Activated CD4-positive, alpha-beta memory T cell treated with anti-CD3 and anti-CD28 coated beads for 36 hours (primary cell): ENCODE measurements at regions not wholly inside any gene's neighbourhood (a gene's known extent, or its start where the extent isn't known, plus 50 kb on each side); places are given as distances from the start of the nearest gene placed in this dataset.
A peak's percentile ranks its signal among the peaks of the same experiment; 100 is the strongest.

Experiments used
- CTCF ChIA-PET: fragments of 350-600 bp; sonication (Branson Sonifier 250); formaldehyde crosslinking; loops from one replicate; lab custom pipeline; 2021; ENCODE audit warnings: antibody characterized with exemption, inconsistent platforms; lab: Charles Lee
- POLR2A ChIA-PET: fragments of 350-600 bp; sonication (Branson Sonifier 250); formaldehyde crosslinking; loops from one replicate; lab custom pipeline; 2021; ENCODE audit warnings: antibody characterized with exemption; lab: Charles Lee
- DNase-seq: peaks from one replicate; pipeline ENCODE4 v3.0.0-alpha.2; 2020
- H3K27ac Mint-ChIP-seq: one replicate; pipeline ENCODE4 v1.8.0; 2021; ENCODE audit warnings: mixed read lengths
- H3K27me3 Mint-ChIP-seq: one replicate; pipeline ENCODE4 v1.8.0; 2021; ENCODE audit warnings: mixed read lengths
- H3K36me3 Mint-ChIP-seq: one replicate; pipeline ENCODE4 v1.8.0; 2021; ENCODE audit warnings: mixed read lengths
- H3K4me1 Mint-ChIP-seq: one replicate; pipeline ENCODE4 v1.8.0; 2021; ENCODE audit warnings: low read depth, mixed read lengths
- H3K4me3 Mint-ChIP-seq: one replicate; pipeline ENCODE4 v1.8.0; 2021; ENCODE audit warnings: mild to moderate bottlenecking, mixed read lengths
- H3K9me3 Mint-ChIP-seq: one replicate; pipeline ENCODE4 v1.8.0; 2021; ENCODE audit warnings: mixed read lengths
- intact Hi-C: fragments of 100-400 bp; cut with micrococcal nuclease; formaldehyde crosslinking; loops from one replicate; pipeline ENCODE4 v1.15.1; 2023

- intact Hi-C loops, result no loop called here
- ChIA-PET CTCF (interaction anchor here (0.9 to 1.5 kb wide), 2 partner anchors 19 to 74 kb away, joined by 3 read pairs; no protein-coding TSS in a partner anchor), POLR2A (no interaction called here)
- no peaks in the 10 kb centered on the region for H3K27me3 Mint-ChIP-seq
- peaks cover 1% of the 10 kb centered on the region for H3K36me3 Mint-ChIP-seq
- H3K27ac Mint-ChIP-seq, result no peak overlapping the region
- H3K4me1 Mint-ChIP-seq, result peaks cover 6% of the 10 kb centered on the region
- H3K9me3 Mint-ChIP-seq, result no peaks in the 10 kb centered on the region
- H3K4me3 Mint-ChIP-seq, result no peak overlapping the region
- no peak for DNase-seq
Observed at GRCh38 chr10:28374036-28374435, 71.2 kb upstream of the MPP7 start.

DNA sequence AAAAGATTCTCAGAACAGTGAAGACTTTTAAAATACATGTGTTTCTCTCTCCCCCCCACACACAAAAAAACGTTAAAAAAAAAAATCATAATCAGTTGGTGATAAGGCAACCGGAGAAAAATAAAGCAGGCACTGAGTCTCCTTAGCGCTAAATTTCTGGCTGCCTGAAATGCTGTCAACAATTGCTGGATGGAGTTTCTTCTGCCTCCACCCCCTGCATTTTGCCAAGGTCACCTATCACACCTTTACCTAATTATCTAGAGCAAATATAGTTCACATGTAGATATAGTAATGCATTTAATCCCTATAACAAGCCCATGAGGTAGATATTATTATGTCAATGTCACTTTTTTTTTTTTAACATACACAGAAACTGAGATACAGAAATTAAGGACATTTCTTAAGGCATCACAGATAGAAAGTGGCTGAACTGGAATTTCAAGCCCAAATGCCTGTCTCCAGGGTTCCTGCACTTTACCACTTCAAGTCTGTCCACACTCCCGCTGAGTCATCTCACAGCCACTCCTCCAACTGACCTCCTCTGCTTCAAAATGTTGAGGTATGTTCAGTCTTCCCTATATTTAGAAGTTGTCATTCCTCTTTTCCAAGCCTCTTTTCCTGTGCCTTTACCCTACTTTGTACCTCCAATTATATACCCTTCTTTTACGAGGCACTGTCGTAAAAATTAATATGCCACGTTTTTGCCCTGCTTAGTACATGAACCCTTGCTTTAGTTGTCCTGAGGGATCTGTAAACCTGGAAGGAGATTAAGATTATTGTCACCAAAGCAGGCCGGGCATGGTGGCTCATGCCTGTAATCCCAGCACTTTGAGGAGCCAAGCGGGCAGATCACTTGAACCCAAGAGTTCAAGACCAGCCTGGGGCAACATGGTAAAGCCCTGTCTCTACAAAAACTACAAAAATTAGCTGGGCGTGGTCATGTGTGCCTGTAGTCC, 72.8 kb upstream of the MPP7 start:
- Mint-ChIP-seq H3K27me3 (no peaks in the 10 kb centered on the region), H3K4me3 (no peak overlapping the region), H3K36me3 (no peaks in the 10 kb centered on the region), H3K4me1 (peaks cover 12% of the 10 kb centered on the region), H3K27ac (no peak overlapping the region), H3K9me3 (no peaks in the 10 kb centered on the region)
- no peak for DNase-seq
- ChIA-PET CTCF (interaction anchor here (1.2 to 1.5 kb wide), 2 partner anchors 9 to 76 kb away, joined by 3 read pairs; no protein-coding TSS in a partner anchor), POLR2A (no interaction called here)
- intact Hi-C loops, result no loop called here

DNA sequence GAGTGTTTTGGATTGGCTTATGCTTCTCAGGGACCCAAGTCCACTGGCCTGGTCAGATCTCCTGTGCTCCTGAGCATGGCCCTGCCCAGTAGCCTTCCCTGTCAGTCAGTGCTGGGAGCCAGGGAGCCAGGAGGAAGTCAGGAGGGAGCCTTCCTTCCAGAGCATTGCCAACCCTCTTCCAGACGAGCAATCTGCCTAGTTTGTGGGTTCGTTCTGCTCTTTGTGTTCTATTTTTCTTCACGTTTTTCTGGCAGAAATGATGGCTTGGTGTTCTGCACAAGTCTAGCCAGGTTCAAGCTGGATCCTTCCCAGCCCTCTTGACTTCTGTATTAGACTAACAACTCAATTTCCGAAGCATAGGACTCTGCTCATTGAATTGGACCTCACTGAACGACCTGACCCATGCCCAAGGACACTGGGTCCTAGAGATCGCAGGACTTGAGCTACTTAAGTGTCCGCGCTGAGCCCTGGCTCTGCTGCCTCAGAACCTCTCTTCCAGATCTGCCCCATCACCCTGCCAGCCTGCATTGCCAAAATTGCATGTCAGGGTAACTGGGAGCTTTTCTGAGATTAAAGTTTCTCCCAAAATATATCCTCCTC, 76.2 kb upstream of the MPP7 start:
- Mint-ChIP-seq H3K27me3 (no peaks in the 10 kb centered on the region), H3K4me3 (no peak overlapping the region), H3K36me3 (no peaks in the 10 kb centered on the region), H3K27ac (no peak overlapping the region), H3K4me1 (peaks cover 22% of the 10 kb centered on the region), H3K9me3 (no peaks in the 10 kb centered on the region)
- ChIA-PET POLR2A (interaction anchor here (0.8 to 2.9 kb wide), 5 partner anchors 9 to 76 kb away, joined by 3 to 31 read pairs (median 5); partner anchors contain the start of gene MPP7), CTCF (interaction anchor here (1.2 to 8.8 kb wide), 4 partner anchors 14 to 126 kb away, joined by 4 to 159 read pairs (median 78); partner anchors contain the start of gene MPP7)
- DNase-seq, result no peak
- intact Hi-C loops, result no loop called here

- Mint-ChIP-seq H3K27ac (no peak overlapping the region), H3K4me1 (peaks cover 24% of the 10 kb centered on the region), H3K27me3 (no peaks in the 10 kb centered on the region), H3K36me3 (no peaks in the 10 kb centered on the region), H3K9me3 (no peaks in the 10 kb centered on the region), H3K4me3 (no peak overlapping the region)
- ChIA-PET POLR2A (interaction anchor here (0.7 to 2.9 kb wide), 2 partner anchors 47 to 79 kb away, joined by 3 to 31 read pairs; no protein-coding TSS in a partner anchor), CTCF (interaction anchor here (0.6 to 8.8 kb wide), 33 partner anchors 9 to 720 kb away, joined by 3 to 159 read pairs (median 4); partner anchors contain the start of gene MPP7)
- no peak for DNase-seq
- intact Hi-C loops, result loop anchor here (2.0 to 10.0 kb wide), 3 partner anchors 139 to 937 kb away; no protein-coding TSS in a partner anchor
Observed at GRCh38 chr10:28381466-28381865, 78.6 kb upstream of the MPP7 start.

- no peak overlapping the region for H3K4me3 Mint-ChIP-seq
- H3K27me3 Mint-ChIP-seq, result no peaks in the 10 kb centered on the region
- peak; percentile 89 for DNase-seq
- ChIA-PET POLR2A (interaction anchor here (0.7 to 2.9 kb wide), 2 partner anchors 47 to 80 kb away, joined by 3 to 31 read pairs; no protein-coding TSS in a partner anchor), CTCF (interaction anchor here (0.6 to 8.8 kb wide), 39 partner anchors 9 to 720 kb away, joined by 3 to 159 read pairs (median 3); partner anchors contain the start of gene MPP7)
- peaks cover 28% of the 10 kb centered on the region for H3K4me1 Mint-ChIP-seq
- H3K9me3 Mint-ChIP-seq, result no peaks in the 10 kb centered on the region
- H3K27ac Mint-ChIP-seq, result no peak overlapping the region
- intact Hi-C loops, result loop anchor here (1.0 to 10.0 kb wide), 4 partner anchors 132 to 937 kb away; no protein-coding TSS in a partner anchor
- H3K36me3 Mint-ChIP-seq, result no peaks in the 10 kb centered on the region
Observed at GRCh38 chr10:28381903-28382347, 79.1 kb upstream of the MPP7 start.

DNA sequence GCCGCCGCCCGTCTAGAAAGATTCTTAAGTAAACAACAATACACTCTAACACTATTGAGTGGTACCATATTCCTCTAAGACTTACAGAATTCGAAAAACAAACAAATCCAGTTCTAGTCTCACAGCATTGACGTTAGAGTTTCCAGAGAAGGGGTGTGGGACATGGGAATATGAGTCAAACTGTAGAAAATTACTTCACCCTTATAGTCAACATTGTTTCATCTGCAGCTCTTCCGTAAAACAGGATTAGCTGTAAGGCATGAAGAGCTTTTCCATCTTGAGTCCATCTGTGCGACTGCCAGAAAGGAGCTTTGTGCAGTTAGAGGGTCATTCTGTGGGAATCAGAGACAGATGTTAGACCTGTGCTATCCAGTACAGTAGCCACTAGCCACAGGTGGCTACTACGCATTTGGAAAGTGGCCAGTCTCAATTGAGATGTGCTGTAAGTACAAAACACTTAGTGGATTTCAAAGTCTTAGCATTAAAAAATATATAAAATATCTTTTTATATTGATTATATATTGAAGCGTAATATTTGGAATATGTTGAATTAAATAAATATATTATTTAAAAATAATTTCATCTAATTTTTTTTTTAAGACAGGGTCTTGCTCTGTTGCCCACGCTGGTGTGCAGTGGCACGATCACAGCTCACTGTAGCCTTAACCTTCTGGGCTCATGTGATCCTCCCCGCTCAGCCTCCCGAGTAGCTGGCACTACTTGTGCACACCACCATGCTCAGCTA, 79.8 kb upstream of the MPP7 start:
- ChIA-PET CTCF (interaction anchor here (0.6 to 8.8 kb wide), 19 partner anchors 10 to 1114 kb away, joined by 3 to 159 read pairs (median 4); partner anchors contain the start of gene MPP7), POLR2A (no interaction called here)
- no peaks in the 10 kb centered on the region for H3K9me3 Mint-ChIP-seq
- no peak overlapping the region for H3K27ac Mint-ChIP-seq
- no peak for DNase-seq
- intact Hi-C loops, result loop anchor here (1.0 to 10.0 kb wide), 3 partner anchors 132 to 938 kb away; no protein-coding TSS in a partner anchor
- H3K27me3 Mint-ChIP-seq, result no peaks in the 10 kb centered on the region
- no peaks in the 10 kb centered on the region for H3K36me3 Mint-ChIP-seq
- H3K4me1 Mint-ChIP-seq, result peaks cover 29% of the 10 kb centered on the region
- H3K4me3 Mint-ChIP-seq, result no peak overlapping the region

- H3K9me3 Mint-ChIP-seq, result no peaks in the 10 kb centered on the region
- intact Hi-C loops, result loop anchor here (5.0 to 10.0 kb wide), 2 partner anchors 207 to 940 kb away; no protein-coding TSS in a partner anchor
- H3K36me3 Mint-ChIP-seq, result no peaks in the 10 kb centered on the region
- DNase-seq, result no peak
- H3K4me1 Mint-ChIP-seq, result peaks cover 25% of the 10 kb centered on the region
- peaks cover 4% of the 10 kb centered on the region for H3K27me3 Mint-ChIP-seq
- H3K27ac Mint-ChIP-seq, result no peak overlapping the region
- ChIA-PET POLR2A (no interaction called here), CTCF (interaction anchor here (1.9 to 8.8 kb wide), 5 partner anchors 8 to 137 kb away, joined by 5 to 159 read pairs (median 49); partner anchors contain the start of gene MPP7)
- H3K4me3 Mint-ChIP-seq, result no peak overlapping the region
Observed at GRCh38 chr10:28384557-28384956, 81.7 kb upstream of the MPP7 start.

DNA sequence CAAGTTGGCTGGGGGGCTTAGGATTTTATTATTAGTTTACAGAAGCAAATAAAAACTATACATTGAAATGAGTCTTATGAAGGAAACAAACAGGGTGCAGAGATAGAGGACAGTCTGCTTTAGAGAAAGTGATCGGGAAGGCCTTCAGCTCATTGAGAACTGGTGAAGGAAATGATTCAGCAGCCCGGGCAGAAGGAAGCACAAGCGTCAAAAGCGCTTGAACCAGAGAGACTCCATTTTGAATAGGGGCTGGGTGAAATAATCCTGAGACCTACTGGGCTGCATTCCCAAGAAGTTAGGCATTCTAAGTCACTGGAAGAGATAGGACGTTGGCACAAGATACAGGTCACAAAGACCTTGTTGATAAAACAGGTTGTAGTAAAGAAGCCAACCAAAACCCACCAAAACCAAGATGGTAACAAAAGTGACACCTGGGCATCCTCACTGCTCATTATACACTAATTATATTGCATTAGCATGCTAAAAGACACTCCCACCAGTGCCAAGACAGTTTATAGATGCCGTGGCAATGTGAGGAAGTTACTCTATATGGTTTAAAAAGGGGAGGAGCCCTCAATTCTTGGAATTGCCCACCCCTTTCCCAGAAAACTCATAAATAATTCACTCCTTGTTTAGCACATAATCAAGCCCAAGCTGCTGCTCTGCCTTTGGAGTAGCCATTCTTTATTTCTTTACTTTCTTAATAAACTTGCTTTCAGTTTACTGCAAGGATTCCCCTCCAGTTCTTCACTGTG, 83.1 kb upstream of the MPP7 start:
- intact Hi-C loops, result loop anchor here (10.0 kb wide), 1 partner anchor 941 kb away; no protein-coding TSS in a partner anchor
- Mint-ChIP-seq H3K27me3 (peaks cover 4% of the 10 kb centered on the region), H3K4me1 (peaks cover 15% of the 10 kb centered on the region), H3K27ac (no peak overlapping the region), H3K9me3 (no peaks in the 10 kb centered on the region), H3K4me3 (no peak overlapping the region), H3K36me3 (no peaks in the 10 kb centered on the region)
- POLR2A ChIA-PET, result interaction anchor here (1.6 kb wide), 1 partner anchor 52 kb away, joined by 4 read pairs; no protein-coding TSS in a partner anchor
- CTCF ChIA-PET, result interaction anchor here (0.6 to 8.8 kb wide), 7 partner anchors 59 to 206 kb away, joined by 3 to 153 read pairs (median 5); partner anchors contain the start of gene MPP7
- no peak for DNase-seq

GRCh38 chr10:28386503-28386868, 83.6 kb upstream of the MPP7 start:
- H3K27ac Mint-ChIP-seq, result no peak overlapping the region
- intact Hi-C loops, result loop anchor here (10.0 kb wide), 1 partner anchor 942 kb away; no protein-coding TSS in a partner anchor
- H3K9me3 Mint-ChIP-seq, result no peaks in the 10 kb centered on the region
- H3K4me3 Mint-ChIP-seq, result no peak overlapping the region
- ChIA-PET POLR2A (interaction anchor here (1.6 kb wide), 1 partner anchor 52 kb away, joined by 4 read pairs; no protein-coding TSS in a partner anchor), CTCF (interaction anchor here (0.6 to 8.8 kb wide), 6 partner anchors 60 to 207 kb away, joined by 4 to 153 read pairs (median 6); partner anchors contain the start of gene MPP7)
- H3K27me3 Mint-ChIP-seq, result peaks cover 4% of the 10 kb centered on the region
- peaks cover 12% of the 10 kb centered on the region for H3K4me1 Mint-ChIP-seq
- no peak for DNase-seq
- no peaks in the 10 kb centered on the region for H3K36me3 Mint-ChIP-seq

DNA sequence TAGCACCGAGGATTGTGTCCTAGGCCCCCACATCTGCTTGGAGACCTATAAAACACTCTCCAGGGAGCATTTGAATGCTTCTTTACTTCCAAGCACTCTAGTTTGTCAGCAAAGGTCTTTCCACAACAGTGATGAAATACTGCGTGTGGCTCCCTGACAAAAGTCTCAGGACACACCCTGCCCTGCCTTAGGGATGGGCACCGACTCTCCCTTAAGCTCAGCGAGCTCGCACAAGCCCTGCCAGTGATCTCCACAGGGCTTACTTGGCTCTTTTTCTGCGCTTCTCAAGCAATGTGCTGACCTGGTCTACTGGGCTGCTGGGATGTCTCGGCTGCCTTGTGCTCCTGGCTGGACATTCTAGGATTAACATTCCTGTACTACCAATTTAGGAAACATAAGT, 84.3 kb upstream of the MPP7 start:
- DNase-seq, result no peak
- no peak overlapping the region for H3K4me3 Mint-ChIP-seq
- POLR2A ChIA-PET, result interaction anchor here (1.6 kb wide), 1 partner anchor 53 kb away, joined by 4 read pairs; no protein-coding TSS in a partner anchor

More for the DNA sequence above, 84.3 kb upstream of the MPP7 start:
- Mint-ChIP-seq H3K4me1 (peaks cover 7% of the 10 kb centered on the region), H3K27me3 (peaks cover 4% of the 10 kb centered on the region), H3K36me3 (no peaks in the 10 kb centered on the region), H3K9me3 (no peaks in the 10 kb centered on the region), H3K27ac (no peak overlapping the region)
- CTCF ChIA-PET, result interaction anchor here (1.1 to 8.8 kb wide), 4 partner anchors 84 to 208 kb away, joined by 4 to 153 read pairs (median 8); partner anchors contain the start of gene MPP7
- intact Hi-C loops, result loop anchor here (10.0 kb wide), 1 partner anchor 942 kb away; no protein-coding TSS in a partner anchor
